ENCODE measurements at regions not wholly inside any gene's neighbourhood (a gene's known extent, or its start where the extent isn't known, plus 50 kb on each side); places are given as distances from the start of the nearest gene placed in this dataset.
A peak's percentile ranks its signal among the peaks of the same experiment; 100 is the strongest.

DNA sequence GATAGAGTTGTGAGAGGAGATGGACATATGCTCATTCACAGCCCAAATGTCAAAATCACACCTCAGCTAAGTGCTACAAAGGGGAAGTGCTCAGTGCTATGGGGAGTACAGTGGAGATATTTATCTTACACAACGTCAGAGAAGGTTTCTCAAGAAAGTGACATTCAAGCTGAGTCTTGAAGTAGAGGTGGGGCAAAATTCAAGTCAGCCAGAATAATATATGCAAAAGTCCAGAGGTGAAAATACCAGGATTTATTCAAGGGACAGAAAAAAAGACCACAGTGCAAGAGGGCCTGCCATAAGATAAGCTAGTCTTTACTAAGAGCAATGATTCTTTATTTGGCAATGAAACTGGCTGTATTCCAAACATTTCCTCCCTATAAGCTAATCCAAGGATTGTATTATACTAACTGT lies 327.8 kb upstream of the PIK3R1 start:
- H3K4me3 ChIP-seq = no peak overlapping the region
- no peaks in the 10 kb centered on the region for H3K27me3 ChIP-seq
- no peak for TF ChIP-seq POLR2A (IDR thresholded peaks at IDR 0.05)
- TF ChIP-seq, protein P1, sequence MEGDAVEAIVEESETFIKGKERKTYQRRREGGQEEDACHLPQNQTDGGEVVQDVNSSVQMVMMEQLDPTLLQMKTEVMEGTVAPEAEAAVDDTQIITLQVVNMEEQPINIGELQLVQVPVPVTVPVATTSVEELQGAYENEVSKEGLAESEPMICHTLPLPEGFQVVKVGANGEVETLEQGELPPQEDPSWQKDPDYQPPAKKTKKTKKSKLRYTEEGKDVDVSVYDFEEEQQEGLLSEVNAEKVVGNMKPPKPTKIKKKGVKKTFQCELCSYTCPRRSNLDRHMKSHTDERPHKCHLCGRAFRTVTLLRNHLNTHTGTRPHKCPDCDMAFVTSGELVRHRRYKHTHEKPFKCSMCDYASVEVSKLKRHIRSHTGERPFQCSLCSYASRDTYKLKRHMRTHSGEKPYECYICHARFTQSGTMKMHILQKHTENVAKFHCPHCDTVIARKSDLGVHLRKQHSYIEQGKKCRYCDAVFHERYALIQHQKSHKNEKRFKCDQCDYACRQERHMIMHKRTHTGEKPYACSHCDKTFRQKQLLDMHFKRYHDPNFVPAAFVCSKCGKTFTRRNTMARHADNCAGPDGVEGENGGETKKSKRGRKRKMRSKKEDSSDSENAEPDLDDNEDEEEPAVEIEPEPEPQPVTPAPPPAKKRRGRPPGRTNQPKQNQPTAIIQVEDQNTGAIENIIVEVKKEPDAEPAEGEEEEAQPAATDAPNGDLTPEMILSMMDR (IDR thresholded peaks at IDR 0.05) = no peak
- H3K27ac ChIP-seq = no peak overlapping the region
- intact Hi-C loops (cut with DNase I) = no loop called here
- no peaks in the 10 kb centered on the region for H3K4me1 ChIP-seq
- DNase-seq (ENCODE audit: extremely low spot score in 2 of 2) = no peak
- H3K36me3 ChIP-seq = no peaks in the 10 kb centered on the region
- H3K9me3 ChIP-seq = no peaks in the 10 kb centered on the region

DNA sequence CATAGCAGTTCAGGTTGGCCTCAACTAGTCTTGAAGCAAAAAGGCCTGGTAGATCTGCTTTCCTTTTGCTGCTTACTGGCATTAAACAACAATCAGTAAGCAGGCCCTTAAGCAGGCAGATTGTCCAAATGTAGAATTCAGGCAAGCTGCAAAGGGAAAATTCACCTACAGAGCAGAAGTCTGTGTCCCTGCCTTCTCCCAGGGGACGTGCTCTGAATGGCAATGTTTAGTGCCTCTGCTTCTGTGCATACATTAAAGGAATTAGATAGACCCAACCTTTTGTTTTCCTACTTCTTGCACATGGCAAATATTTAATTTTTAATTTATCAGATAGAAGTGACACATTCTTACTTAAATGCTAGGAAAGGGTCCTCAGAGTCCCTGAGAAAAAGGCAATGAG lies 328.8 kb upstream of the PIK3R1 start:
- TF ChIP-seq POLR2A (IDR thresholded peaks at IDR 0.05) = no peak
- TF ChIP-seq, protein P1 (IDR thresholded peaks at IDR 0.05) = no peak
- TF ChIP-seq POLR2AphosphoS5 (IDR thresholded peaks at IDR 0.05; ENCODE audit: insufficient read depth in 1 of 2, low read depth in 1 of 2) = no peak
- intact Hi-C loops (cut with DNase I) = no loop called here

DNA sequence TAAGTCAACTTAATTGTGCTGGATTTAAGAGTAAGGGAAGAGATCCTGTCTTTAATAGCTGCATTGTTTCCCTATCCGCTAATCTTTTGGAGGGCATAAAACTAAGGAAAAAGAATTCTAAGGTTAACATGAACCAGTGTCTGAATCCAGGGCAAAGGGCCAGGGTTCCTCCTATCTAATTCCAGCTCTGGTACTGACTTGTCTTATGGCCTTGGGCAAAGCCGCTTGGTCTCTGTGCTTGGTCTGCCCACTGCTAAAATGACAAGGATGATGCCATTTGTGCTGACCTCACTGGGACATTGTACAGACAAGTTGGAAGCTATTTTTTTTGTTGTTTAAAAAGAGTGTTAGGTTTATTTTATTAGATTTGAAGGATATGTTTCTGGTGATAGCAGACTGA lies 334.7 kb upstream of the PIK3R1 start:
- H3K27me3 ChIP-seq = no peaks in the 10 kb centered on the region
- peaks cover 39% of the 10 kb centered on the region for H3K4me1 ChIP-seq
- DNase-seq (ENCODE audit: extremely low spot score in 2 of 2) = no peak
- no peaks in the 10 kb centered on the region for H3K9me3 ChIP-seq
- H3K27ac ChIP-seq = peak overlapping the region; percentile 27
- intact Hi-C loops (cut with DNase I) = no loop called here
- no peak overlapping the region for H3K4me3 ChIP-seq
- no peaks in the 10 kb centered on the region for H3K36me3 ChIP-seq
- TF ChIP-seq POLR2AphosphoS5 (IDR thresholded peaks at IDR 0.05; ENCODE audit: insufficient read depth in 1 of 2, low read depth in 1 of 2) (peak in 1 of 2 donors; percentile 31), POLR2A (IDR thresholded peaks at IDR 0.05) (no peak)
- TF ChIP-seq, protein P1 (IDR thresholded peaks at IDR 0.05) = no peak

More for the DNA sequence above, 328.8 kb upstream of the PIK3R1 start:
- H3K9me3 ChIP-seq = no peaks in the 10 kb centered on the region
- no peaks in the 10 kb centered on the region for H3K27me3 ChIP-seq
- no peak overlapping the region for H3K4me3 ChIP-seq
- no peak overlapping the region for H3K27ac ChIP-seq
- no peak for DNase-seq (ENCODE audit: extremely low spot score in 2 of 2)
- no peaks in the 10 kb centered on the region for H3K36me3 ChIP-seq
- H3K4me1 ChIP-seq = no peaks in the 10 kb centered on the region

DNA sequence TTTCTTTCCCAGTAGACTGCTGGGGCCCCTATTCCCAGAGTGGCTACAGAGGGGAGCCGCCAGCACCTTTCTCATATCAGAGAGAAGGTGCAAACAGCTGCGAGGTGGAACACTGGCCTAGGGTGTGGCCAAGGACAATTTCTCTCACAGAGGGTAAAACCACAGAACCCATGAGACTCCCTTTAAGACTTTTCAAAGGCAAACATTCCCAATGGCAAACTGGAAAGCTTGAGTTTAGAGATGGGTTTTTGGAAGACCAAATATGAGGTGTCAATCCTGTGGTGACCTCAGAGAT lies 335.1 kb upstream of the PIK3R1 start:
- H3K4me1 ChIP-seq = peaks cover 43% of the 10 kb centered on the region
- DNase-seq (ENCODE audit: extremely low spot score in 2 of 2) = no peak
- TF ChIP-seq, protein P1 (IDR thresholded peaks at IDR 0.05) = no peak
- TF ChIP-seq POLR2AphosphoS5 (IDR thresholded peaks at IDR 0.05; ENCODE audit: insufficient read depth in 1 of 2, low read depth in 1 of 2) (no peak), POLR2A (IDR thresholded peaks at IDR 0.05) (no peak)
- H3K36me3 ChIP-seq = no peaks in the 10 kb centered on the region
- intact Hi-C loops (cut with DNase I) = no loop called here
- H3K27me3 ChIP-seq = no peaks in the 10 kb centered on the region
- peak overlapping the region; percentile 27 for H3K27ac ChIP-seq
- H3K4me3 ChIP-seq = no peak overlapping the region
- no peaks in the 10 kb centered on the region for H3K9me3 ChIP-seq

DNA sequence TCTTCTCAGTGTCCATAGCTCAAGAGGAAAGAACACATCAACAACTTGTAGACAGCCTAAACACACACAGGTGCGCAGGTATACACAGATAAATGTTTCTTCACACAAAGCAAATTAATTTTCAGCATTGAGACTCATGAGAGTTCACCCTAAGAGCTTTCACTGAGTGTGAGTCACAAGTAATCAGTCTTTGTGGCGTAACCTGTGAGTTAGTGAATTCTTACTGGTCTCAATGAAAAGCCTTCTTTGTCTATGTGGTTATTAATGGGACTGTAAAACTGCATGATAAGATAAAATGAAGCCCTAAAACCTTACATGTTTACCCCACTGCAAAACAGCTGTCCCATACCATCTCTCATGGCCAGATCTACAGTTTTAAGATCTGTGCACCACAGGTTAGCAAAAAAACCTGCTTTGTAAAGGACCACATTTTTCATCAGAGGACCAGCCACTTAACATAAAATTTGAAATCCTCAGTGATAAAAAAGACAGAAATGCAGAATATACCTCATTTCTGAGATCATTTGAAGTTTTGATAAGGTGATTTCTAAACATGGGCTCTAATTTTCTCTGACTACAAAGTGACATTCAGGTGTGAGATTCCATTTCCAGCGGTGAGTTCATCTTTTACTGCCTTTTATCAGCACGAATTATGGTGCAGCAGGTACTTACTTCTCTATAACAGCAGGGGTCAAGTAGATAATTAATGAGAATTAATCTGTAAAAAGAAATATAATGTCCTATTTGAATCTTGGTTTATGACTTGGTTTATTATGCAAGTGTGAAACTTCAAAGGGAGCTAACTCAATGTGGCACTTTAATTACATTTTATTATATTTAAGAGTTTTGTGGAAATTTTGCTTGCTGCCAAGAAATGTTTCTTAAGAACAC lies 335.7 kb upstream of the PIK3R1 start:
- intact Hi-C loops (cut with DNase I) = no loop called here
- Histone ChIP-seq H3K27me3 (no peaks in the 10 kb centered on the region), H3K9me3 (no peaks in the 10 kb centered on the region), H3K36me3 (no peaks in the 10 kb centered on the region), H3K27ac (peak overlapping the region; percentile 43), H3K4me3 (no peak overlapping the region), H3K4me1 (peaks cover 45% of the 10 kb centered on the region)
- TF ChIP-seq POLR2A (IDR thresholded peaks at IDR 0.05) (no peak), POLR2AphosphoS5 (IDR thresholded peaks at IDR 0.05; ENCODE audit: insufficient read depth in 1 of 2, low read depth in 1 of 2) (no peak)
- TF ChIP-seq, protein P1 (IDR thresholded peaks at IDR 0.05) = no peak
- DNase-seq (ENCODE audit: extremely low spot score in 2 of 2) = no peak

All from vagina (tissue), 2 donors.